CD8-positive, alpha-beta memory T cell (primary cell): ENCODE measurements at regions not wholly inside any gene's neighbourhood (a gene's known extent, or its start where the extent isn't known, plus 50 kb on each side); places are given as distances from the start of the nearest gene placed in this dataset.

Experiments used
- CTCF ChIA-PET: fragments of 350-600 bp; sonication (Branson Sonifier 250); formaldehyde crosslinking; loops from one replicate; lab custom pipeline; 2021; ENCODE audit warnings: antibody characterized with exemption; lab: Charles Lee
- POLR2A ChIA-PET: fragments of 350-600 bp; sonication (Branson Sonifier 250); formaldehyde crosslinking; loops from one replicate; lab custom pipeline; 2021; ENCODE audit warnings: antibody characterized with exemption; lab: Charles Lee
- DNase-seq, 5 donors: peaks; one replicate each; pipeline versions ENCODE4 v3.0.0 to v3.0.0-alpha.2; 2020 to 2022; ENCODE audit warnings: mixed read lengths in 1 of 5
- H3K27ac ChIP-seq: one replicate; pipeline ENCODE4 v1.7.0; 2013; ENCODE audit warnings: low read depth, mild to moderate bottlenecking, low read length, moderate library complexity
- H3K27me3 ChIP-seq: 2 replicates; pipeline ENCODE4 v1.7.0; 2013; ENCODE audit warnings: low read length, mild to moderate bottlenecking; ENCODE audit not compliant: insufficient read depth, poor library complexity, severe bottlenecking
- H3K36me3 ChIP-seq: 2 replicates; pipeline ENCODE4 v1.7.0; 2013; ENCODE audit warnings: mild to moderate bottlenecking, low read length, moderate library complexity; ENCODE audit not compliant: insufficient read depth
- H3K4me1 ChIP-seq: 2 replicates; pipeline ENCODE4 v1.7.0; 2013; ENCODE audit warnings: mild to moderate bottlenecking, low read length, moderate library complexity; ENCODE audit not compliant: insufficient read depth
- H3K4me3 ChIP-seq: 2 replicates; pipeline ENCODE4 v1.7.0; 2013; ENCODE audit warnings: mild to moderate bottlenecking, low read length
- H3K9me3 ChIP-seq: 2 replicates; pipeline ENCODE4 v1.7.0; 2013; ENCODE audit warnings: mild to moderate bottlenecking, low read length
- H3K27ac Mint-ChIP-seq, 8 donors: one replicate each; pipeline ENCODE4 v1.8.0; 2020 to 2021; ENCODE audit warnings: mixed read lengths in 8 of 8, mild to moderate bottlenecking in 6 of 8, inconsistent platforms in 3 of 8, moderate library complexity in 3 of 8
- H3K27me3 Mint-ChIP-seq, 2 donors: one replicate each; pipeline ENCODE4 v1.8.0; 2020 to 2021; ENCODE audit warnings: mixed read lengths in 2 of 2, mild to moderate bottlenecking in 1 of 2, moderate library complexity in 1 of 2
- H3K36me3 Mint-ChIP-seq, 3 donors: one replicate each; pipeline ENCODE4 v1.8.0; 2020 to 2021; ENCODE audit warnings: mixed read lengths in 3 of 3, inconsistent platforms in 1 of 3, mild to moderate bottlenecking in 1 of 3
- H3K4me1 Mint-ChIP-seq, 3 donors: one replicate each; pipeline ENCODE4 v1.8.0; 2020 to 2021; ENCODE audit warnings: mixed read lengths in 3 of 3, inconsistent platforms in 1 of 3, mild to moderate bottlenecking in 1 of 3
- H3K4me3 Mint-ChIP-seq, 7 donors: one replicate each; pipeline ENCODE4 v1.8.0; 2020 to 2021; ENCODE audit warnings: mixed read lengths in 7 of 7, mild to moderate bottlenecking in 6 of 7, moderate library complexity in 4 of 7, inconsistent platforms in 2 of 7
- H3K9me3 Mint-ChIP-seq, 5 donors: one replicate each; pipeline ENCODE4 v1.8.0; 2020 to 2022; ENCODE audit warnings: mixed read lengths in 5 of 5, mild to moderate bottlenecking in 3 of 5, moderate library complexity in 2 of 5, inconsistent platforms in 1 of 5

DNA sequence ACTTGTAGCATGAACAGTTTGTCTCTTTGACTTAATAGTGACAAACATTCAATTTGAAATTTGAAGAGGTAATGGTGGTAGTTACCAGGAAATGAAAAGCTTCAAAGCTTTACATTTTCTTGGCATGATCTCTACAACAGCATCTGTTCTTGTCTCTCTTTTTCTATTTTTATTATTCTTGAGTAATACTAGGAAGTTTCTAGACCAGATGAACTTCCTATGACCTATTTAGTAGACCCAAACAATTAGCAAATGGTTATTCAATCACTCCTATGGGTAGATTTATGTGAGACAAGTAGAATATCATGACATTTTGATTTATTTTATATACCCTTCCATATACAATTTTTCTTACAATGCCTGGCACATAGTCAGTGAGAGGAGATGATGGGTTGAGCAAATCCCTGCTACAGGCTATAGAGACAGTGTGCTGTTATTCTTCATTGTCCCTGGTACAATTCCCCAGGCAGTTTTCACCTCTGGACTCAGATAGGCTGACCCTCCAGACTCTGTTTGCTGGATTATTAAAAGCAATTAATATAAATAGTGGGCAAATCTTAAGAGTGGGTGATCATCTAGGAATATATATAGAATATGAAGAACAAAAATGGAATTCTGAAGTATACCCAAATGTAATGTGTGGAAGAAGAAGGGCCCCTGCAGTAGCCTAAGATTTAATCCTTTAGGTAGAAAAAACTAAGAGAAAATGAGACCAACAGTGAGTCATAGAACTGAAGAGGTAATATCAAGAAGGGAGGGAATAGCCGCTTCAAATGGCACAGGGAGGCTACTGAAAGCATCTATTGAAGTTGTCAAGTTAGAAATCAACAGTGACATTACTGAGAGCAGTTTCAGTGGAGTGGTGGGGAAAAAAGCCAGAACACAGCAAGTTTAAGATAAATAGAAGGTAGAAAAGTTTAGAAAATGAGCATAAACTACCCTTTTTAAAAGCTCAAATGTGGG, 512.0 kb downstream of the FOXG1 start:
- no peak overlapping the region for H3K4me3 ChIP-seq
- H3K4me3 Mint-ChIP-seq = no peak overlapping the region
- no peaks in the 10 kb centered on the region for H3K9me3 ChIP-seq
- no peaks in the 10 kb centered on the region for H3K36me3 ChIP-seq
- no peaks in the 10 kb centered on the region for H3K27me3 ChIP-seq
- H3K27ac ChIP-seq = no peak overlapping the region
- ChIA-PET CTCF (no interaction called here), POLR2A (no interaction called here)
- no peaks in the 10 kb centered on the region for H3K36me3 Mint-ChIP-seq
- H3K9me3 Mint-ChIP-seq = peaks cover 0 to 45% (median 6%) of the 10 kb centered on the region in 5 donors
- no peak overlapping the region for H3K27ac Mint-ChIP-seq
- no peaks in the 10 kb centered on the region for H3K4me1 Mint-ChIP-seq
- no peaks in the 10 kb centered on the region for H3K27me3 Mint-ChIP-seq
- H3K4me1 ChIP-seq = no peaks in the 10 kb centered on the region
- DNase-seq = no peak

- Mint-ChIP-seq H3K4me3 (no peak overlapping the region), H3K4me1 (no peaks in the 10 kb centered on the region)
- POLR2A ChIA-PET = no interaction called here
These were observed 515.6 kb downstream of the FOXG1 start for GRCh38 chr14:29282169-29282568.

DNA sequence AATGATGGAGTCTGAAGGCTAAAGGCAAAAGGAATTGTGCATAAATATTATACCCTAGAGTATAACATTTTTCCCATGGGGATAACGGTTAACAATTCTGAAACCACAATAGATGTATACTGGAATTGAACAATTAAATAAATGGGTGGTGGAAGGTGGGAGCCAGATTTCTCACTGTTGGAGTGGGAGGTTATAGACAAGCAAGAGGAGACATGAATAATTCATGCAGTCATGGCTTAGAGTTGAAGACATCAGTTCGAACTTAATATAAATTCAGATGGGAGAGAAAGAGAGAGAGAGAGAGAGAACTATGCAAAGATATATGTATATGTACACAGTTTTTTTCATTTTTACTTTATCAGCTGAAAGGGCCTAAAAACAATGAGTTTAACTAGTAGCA, 523.9 kb downstream of the FOXG1 start:
- Mint-ChIP-seq H3K36me3 (no peaks in the 10 kb centered on the region), H3K4me3 (no peak overlapping the region), H3K27me3 (no peaks in the 10 kb centered on the region), H3K9me3 (peaks cover 13 to 57% (median 18%) of the 10 kb centered on the region in 5 donors), H3K4me1 (no peaks in the 10 kb centered on the region), H3K27ac (no peak overlapping the region)
- Histone ChIP-seq H3K36me3 (no peaks in the 10 kb centered on the region), H3K27ac (no peak overlapping the region), H3K4me3 (no peak overlapping the region), H3K4me1 (no peaks in the 10 kb centered on the region), H3K9me3 (no peaks in the 10 kb centered on the region), H3K27me3 (no peaks in the 10 kb centered on the region)
- no peak for DNase-seq
- ChIA-PET POLR2A (no interaction called here), CTCF (no interaction called here)

More at GRCh38 chr14:29282169-29282568, 515.6 kb downstream of the FOXG1 start:
- Mint-ChIP-seq H3K27ac (no peak overlapping the region), H3K27me3 (no peaks in the 10 kb centered on the region), H3K9me3 (peaks cover 0 to 32% (median 4%) of the 10 kb centered on the region in 5 donors), H3K36me3 (no peaks in the 10 kb centered on the region)
- H3K27ac ChIP-seq = no peak overlapping the region
- H3K36me3 ChIP-seq = no peaks in the 10 kb centered on the region
- CTCF ChIA-PET = no interaction called here
- no peak overlapping the region for H3K4me3 ChIP-seq
- H3K27me3 ChIP-seq = no peaks in the 10 kb centered on the region
- H3K9me3 ChIP-seq = no peaks in the 10 kb centered on the region
- DNase-seq = no peak
- no peaks in the 10 kb centered on the region for H3K4me1 ChIP-seq

GRCh38 chr14:29299372-29299771, 532.8 kb downstream of the FOXG1 start:
- Mint-ChIP-seq H3K27me3 (peaks cover 0 to 1% of the 10 kb centered on the region in 2 donors), H3K4me1 (no peaks in the 10 kb centered on the region), H3K9me3 (peaks cover 5 to 32% (median 13%) of the 10 kb centered on the region in 5 donors), H3K36me3 (peaks cover 0 to 2% (median 0%) of the 10 kb centered on the region in 3 donors), H3K27ac (no peak overlapping the region), H3K4me3 (no peak overlapping the region)
- ChIA-PET POLR2A (no interaction called here), CTCF (no interaction called here)
- Histone ChIP-seq H3K4me3 (no peak overlapping the region), H3K27ac (no peak overlapping the region), H3K9me3 (no peaks in the 10 kb centered on the region), H3K27me3 (no peaks in the 10 kb centered on the region), H3K36me3 (no peaks in the 10 kb centered on the region), H3K4me1 (no peaks in the 10 kb centered on the region)
- no peak for DNase-seq

DNA sequence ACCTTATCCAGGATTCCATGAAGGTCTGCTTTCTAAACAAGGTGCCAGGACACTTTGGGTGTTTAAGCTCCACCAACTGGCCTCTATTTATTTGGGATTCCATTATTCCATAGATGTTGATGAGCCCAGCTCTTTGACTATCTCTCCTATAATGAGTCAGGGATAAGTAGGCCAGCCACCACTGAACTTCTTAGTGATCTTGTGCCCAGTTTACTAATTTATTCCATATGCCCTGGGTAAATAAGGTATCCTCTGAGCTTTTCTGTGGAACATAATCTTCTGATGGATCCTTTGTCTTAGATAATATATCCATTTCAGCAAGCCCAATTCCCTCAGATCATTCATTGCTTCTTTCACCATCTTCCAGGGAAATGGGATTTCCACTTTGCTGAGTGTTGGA, 535.0 kb downstream of the FOXG1 start:
- Mint-ChIP-seq H3K27ac (no peak overlapping the region), H3K27me3 (peaks cover 0 to 1% of the 10 kb centered on the region in 2 donors), H3K4me3 (no peak overlapping the region), H3K36me3 (peaks cover 0 to 2% (median 0%) of the 10 kb centered on the region in 3 donors), H3K9me3 (peaks cover 6 to 24% (median 16%) of the 10 kb centered on the region in 5 donors), H3K4me1 (no peaks in the 10 kb centered on the region)
- no peak overlapping the region for H3K27ac ChIP-seq
- no peak overlapping the region for H3K4me3 ChIP-seq
- no peaks in the 10 kb centered on the region for H3K9me3 ChIP-seq
- H3K36me3 ChIP-seq = no peaks in the 10 kb centered on the region
- CTCF ChIA-PET = no interaction called here
- H3K27me3 ChIP-seq = no peaks in the 10 kb centered on the region
- no peak for DNase-seq
- H3K4me1 ChIP-seq = no peaks in the 10 kb centered on the region
- POLR2A ChIA-PET = no interaction called here

DNA sequence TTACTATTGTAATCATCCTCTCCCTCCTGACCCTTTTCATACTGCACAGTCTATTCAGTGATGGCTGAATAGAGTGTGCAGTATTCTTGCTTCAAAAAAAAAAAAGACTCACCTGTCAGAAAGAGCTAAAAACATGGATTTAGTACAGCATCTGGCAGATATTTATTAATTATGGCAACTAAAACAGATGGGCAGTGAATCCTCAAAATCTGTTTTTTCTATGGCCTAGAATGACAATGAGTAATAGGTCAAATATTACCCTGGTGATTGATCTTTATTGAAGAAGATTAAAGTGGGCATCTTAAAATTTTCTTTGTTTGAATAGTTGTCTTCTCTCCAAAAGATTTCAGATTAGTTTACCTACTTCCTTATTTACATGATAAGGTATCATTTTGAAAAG, 543.6 kb downstream of the FOXG1 start:
- no peaks in the 10 kb centered on the region for H3K36me3 Mint-ChIP-seq
- Histone ChIP-seq H3K27ac (no peak overlapping the region), H3K9me3 (no peaks in the 10 kb centered on the region), H3K4me1 (no peaks in the 10 kb centered on the region), H3K4me3 (no peak overlapping the region), H3K36me3 (no peaks in the 10 kb centered on the region), H3K27me3 (no peaks in the 10 kb centered on the region)
- ChIA-PET POLR2A (no interaction called here), CTCF (no interaction called here)
- H3K4me3 Mint-ChIP-seq = no peak overlapping the region
- no peaks in the 10 kb centered on the region for H3K27me3 Mint-ChIP-seq
- DNase-seq = no peak
- peaks cover 2 to 30% (median 10%) of the 10 kb centered on the region in 5 donors for H3K9me3 Mint-ChIP-seq
- H3K27ac Mint-ChIP-seq = no peak overlapping the region
- no peaks in the 10 kb centered on the region for H3K4me1 Mint-ChIP-seq

DNA sequence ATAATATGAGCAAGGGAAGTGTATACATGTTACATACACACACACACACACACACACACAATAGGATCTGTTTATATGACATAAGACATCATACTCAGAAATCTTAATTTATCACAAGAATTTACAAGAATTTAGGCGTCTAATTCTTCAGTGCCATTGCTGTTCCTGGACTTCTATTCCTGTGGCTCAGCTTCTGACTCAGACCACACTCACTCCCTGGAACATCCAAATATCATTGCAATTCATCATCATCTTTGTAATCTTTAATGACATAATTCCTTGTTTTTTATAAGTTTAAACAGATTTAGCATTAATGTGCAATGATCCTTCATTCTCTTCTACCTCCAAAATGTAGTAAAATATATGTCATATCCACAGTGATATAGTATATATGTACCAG, 544.2 kb downstream of the FOXG1 start:
- Mint-ChIP-seq H3K27ac (no peak overlapping the region), H3K4me1 (no peaks in the 10 kb centered on the region), H3K9me3 (peaks cover 2 to 30% (median 10%) of the 10 kb centered on the region in 5 donors), H3K4me3 (no peak overlapping the region), H3K36me3 (no peaks in the 10 kb centered on the region), H3K27me3 (no peaks in the 10 kb centered on the region)
- POLR2A ChIA-PET = no interaction called here
- no peak for DNase-seq
- Histone ChIP-seq H3K4me1 (no peaks in the 10 kb centered on the region), H3K9me3 (no peaks in the 10 kb centered on the region), H3K36me3 (no peaks in the 10 kb centered on the region), H3K27ac (no peak overlapping the region), H3K27me3 (no peaks in the 10 kb centered on the region), H3K4me3 (no peak overlapping the region)
- CTCF ChIA-PET = no interaction called here

GRCh38 chr14:29311983-29312382, 545.4 kb downstream of the FOXG1 start:
- Histone ChIP-seq H3K4me1 (no peaks in the 10 kb centered on the region), H3K27me3 (no peaks in the 10 kb centered on the region), H3K27ac (no peak overlapping the region), H3K36me3 (no peaks in the 10 kb centered on the region), H3K9me3 (no peaks in the 10 kb centered on the region), H3K4me3 (no peak overlapping the region)
- H3K27ac Mint-ChIP-seq = no peak overlapping the region
- ChIA-PET CTCF (no interaction called here), POLR2A (no interaction called here)
- DNase-seq = no peak
- no peaks in the 10 kb centered on the region for H3K4me1 Mint-ChIP-seq
- H3K27me3 Mint-ChIP-seq = no peaks in the 10 kb centered on the region
- no peaks in the 10 kb centered on the region for H3K36me3 Mint-ChIP-seq
- no peak overlapping the region for H3K4me3 Mint-ChIP-seq
- peaks cover 4 to 28% (median 7%) of the 10 kb centered on the region in 5 donors for H3K9me3 Mint-ChIP-seq
